DMS153 (cell line): ENCODE measurements at regions not wholly inside any gene's neighbourhood (a gene's known extent, or its start where the extent isn't known, plus 50 kb on each side); places are given as distances from the start of the nearest gene placed in this dataset.

Source experiments
- DNase-seq: peaks from one replicate; lab custom pipeline; 2025; lab: John Stamatoyannopoulos, UW

- no peak for DNase-seq
These were observed 321.4 kb upstream of the MEOX2 start for GRCh38 chr7:16007911-16008310.

GRCh38 chr7:16004702-16005101 is 318.2 kb upstream of the MEOX2 start:
- no peak for DNase-seq

GRCh38 chr7:16001477-16001876 is 315.0 kb upstream of the MEOX2 start:
- no peak for DNase-seq

- DNase-seq, result no peak
These were observed 312.1 kb upstream of the MEOX2 start for GRCh38 chr7:15998617-15999016.

- DNase-seq, result no peak
These were observed 308.5 kb upstream of the MEOX2 start for GRCh38 chr7:15995027-15995426.

- DNase-seq, result no peak
These were observed 302.7 kb upstream of the MEOX2 start for GRCh38 chr7:15989194-15989593.

- DNase-seq, result no peak
These were observed 299.3 kb upstream of the MEOX2 start for GRCh38 chr7:15985587-15986384.

- no peak for DNase-seq
These were observed 291.2 kb upstream of the MEOX2 start for GRCh38 chr7:15977663-15978062.

- no peak for DNase-seq
These were observed 286.4 kb upstream of the MEOX2 start for GRCh38 chr7:15972862-15973275.

GRCh38 chr7:15967551-15967950 is 281.1 kb upstream of the MEOX2 start:
- no peak for DNase-seq

GRCh38 chr7:15967121-15967520 is 280.6 kb upstream of the MEOX2 start:
- DNase-seq, result no peak

GRCh38 chr7:15963206-15963605 is 276.7 kb upstream of the MEOX2 start:
- peak; percentile 14 for DNase-seq

GRCh38 chr7:15954671-15955354 is 268.3 kb upstream of the MEOX2 start:
- no peak for DNase-seq

- no peak for DNase-seq
These were observed 263.8 kb upstream of the MEOX2 start for GRCh38 chr7:15950299-15950698.

- no peak for DNase-seq
These were observed 261.3 kb upstream of the MEOX2 start for GRCh38 chr7:15947754-15948153.

- no peak for DNase-seq
These were observed 251.6 kb upstream of the MEOX2 start for GRCh38 chr7:15938115-15938514.

GRCh38 chr7:15937571-15937970 is 251.1 kb upstream of the MEOX2 start:
- no peak for DNase-seq

GRCh38 chr7:15936991-15937390 is 250.5 kb upstream of the MEOX2 start:
- no peak for DNase-seq

- no peak for DNase-seq
These were observed 245.8 kb upstream of the MEOX2 start for GRCh38 chr7:15932318-15932717.

GRCh38 chr7:15929411-15929810 is 242.9 kb upstream of the MEOX2 start:
- DNase-seq, result no peak

GRCh38 chr7:15925608-15926007 is 239.1 kb upstream of the MEOX2 start:
- DNase-seq, result no peak

- DNase-seq, result no peak
These were observed 238.4 kb upstream of the MEOX2 start for GRCh38 chr7:15924910-15925309.

GRCh38 chr7:15922002-15922401 is 235.5 kb upstream of the MEOX2 start:
- DNase-seq, result no peak

GRCh38 chr7:15921576-15921975 is 235.1 kb upstream of the MEOX2 start:
- DNase-seq, result no peak
